HG02981 (cell line): ENCODE measurements at regions not wholly inside any gene's neighbourhood (a gene's known extent, or its start where the extent isn't known, plus 50 kb on each side); places are given as distances from the start of the nearest gene placed in this dataset.
"Not testable (repeated sequence)": the region's sequence is repeated elsewhere in the genome, so short reads cannot be mapped to it uniquely, and the experiment has no call there.

ENCODE experiments used
- ATAC-seq: cut with Tn5 transposase; IDR thresholded peaks from one replicate; pipeline ENCODE4 v1.9.1; 2021; ENCODE audit warnings: mild to moderate bottlenecking, moderate library complexity; ENCODE audit not compliant: unreplicated experiment

- ATAC-seq, result no peak
Measured at GRCh38 chr13:64531400-64531799, 2698.7 kb downstream of the PCDH9 start.

GRCh38 chr13:64529874-64530485 lies 2700.2 kb downstream of the PCDH9 start:
- no peak for ATAC-seq

- ATAC-seq, result no peak
Measured at GRCh38 chr13:64528838-64529237, 2701.3 kb downstream of the PCDH9 start.

GRCh38 chr13:64527561-64527960 lies 2702.6 kb downstream of the PCDH9 start:
- ATAC-seq, result no peak

GRCh38 chr13:64525687-64526086 lies 2704.4 kb downstream of the PCDH9 start:
- no peak for ATAC-seq

GRCh38 chr13:64510747-64511146 lies 2719.4 kb downstream of the PCDH9 start:
- no peak for ATAC-seq

- no peak for ATAC-seq
Measured at GRCh38 chr13:64506246-64506645, 2723.9 kb downstream of the PCDH9 start.

- no peak for ATAC-seq
Measured at GRCh38 chr13:64505336-64505910, 2724.7 kb downstream of the PCDH9 start.

- no peak for ATAC-seq
Measured at GRCh38 chr13:64488731-64489130, 2741.4 kb downstream of the PCDH9 start.

GRCh38 chr13:64482373-64482772 lies 2747.8 kb downstream of the PCDH9 start:
- no peak for ATAC-seq

- ATAC-seq, result no peak
Measured at GRCh38 chr13:64480672-64481071, 2749.5 kb downstream of the PCDH9 start.

GRCh38 chr13:64480211-64480610 lies 2749.9 kb downstream of the PCDH9 start:
- ATAC-seq, result no peak

GRCh38 chr13:64477146-64477545 lies 2753.0 kb downstream of the PCDH9 start:
- no peak for ATAC-seq

GRCh38 chr13:64476041-64476568 lies 2754.0 kb downstream of the PCDH9 start:
- not testable (repeated sequence) for ATAC-seq

GRCh38 chr13:64471916-64472315 lies 2758.2 kb downstream of the PCDH9 start:
- no peak for ATAC-seq

GRCh38 chr13:64470751-64471150 lies 2759.4 kb downstream of the PCDH9 start:
- ATAC-seq, result no peak

- ATAC-seq, result no peak
Measured at GRCh38 chr13:64459778-64460177, 2770.4 kb downstream of the PCDH9 start.

- ATAC-seq, result no peak
Measured at GRCh38 chr13:64457976-64458375, 2772.2 kb downstream of the PCDH9 start.

GRCh38 chr13:64455124-64455523 lies 2775.0 kb downstream of the PCDH9 start:
- ATAC-seq, result no peak

GRCh38 chr13:64453831-64454230 lies 2776.3 kb downstream of the PCDH9 start:
- no peak for ATAC-seq

GRCh38 chr13:64446372-64446771 lies 2783.8 kb downstream of the PCDH9 start:
- no peak for ATAC-seq

GRCh38 chr13:64441740-64442139 lies 2788.4 kb downstream of the PCDH9 start:
- ATAC-seq, result no peak

GRCh38 chr13:64438084-64438483 lies 2792.1 kb downstream of the PCDH9 start:
- ATAC-seq, result no peak
